GM19395 (cell line): ENCODE measurements at regions not wholly inside any gene's neighbourhood (a gene's known extent, or its start where the extent isn't known, plus 50 kb on each side); places are given as distances from the start of the nearest gene placed in this dataset.

Source experiments
- ATAC-seq: cut with Tn5 transposase; IDR thresholded peaks from one replicate; pipeline ENCODE4 v1.9.1; 2021; ENCODE audit warnings: mild to moderate bottlenecking, moderate library complexity; ENCODE audit not compliant: unreplicated experiment

DNA sequence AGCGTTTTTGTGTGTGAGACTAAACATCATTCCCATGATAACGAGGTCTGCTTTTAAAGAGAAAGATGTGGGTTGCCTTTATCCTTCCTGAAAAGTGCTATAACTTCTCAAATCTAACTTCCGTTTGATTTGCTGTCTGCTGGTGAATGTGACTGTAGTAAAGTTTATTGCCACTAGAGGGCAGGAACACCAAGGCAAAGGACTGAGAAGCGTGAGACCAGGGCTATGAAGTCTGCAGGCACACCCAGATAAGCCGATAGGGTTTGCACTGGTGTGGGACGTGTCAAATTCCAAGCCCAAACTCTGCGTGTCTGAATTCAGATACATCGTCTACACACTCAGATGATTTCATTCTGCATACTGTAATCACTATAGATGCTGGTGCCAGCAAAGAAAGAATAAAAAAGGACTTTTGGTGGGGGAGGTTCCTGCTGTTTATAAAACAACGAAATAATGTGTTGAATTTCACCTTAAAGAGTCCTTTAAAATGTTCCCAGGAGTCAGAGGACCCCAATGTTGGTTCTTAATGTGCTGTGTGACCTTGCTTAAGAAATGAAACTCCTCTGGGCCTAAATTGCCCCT, 87.2 kb downstream of the PTTG1 start:
- peak; percentile 78 for ATAC-seq

DNA sequence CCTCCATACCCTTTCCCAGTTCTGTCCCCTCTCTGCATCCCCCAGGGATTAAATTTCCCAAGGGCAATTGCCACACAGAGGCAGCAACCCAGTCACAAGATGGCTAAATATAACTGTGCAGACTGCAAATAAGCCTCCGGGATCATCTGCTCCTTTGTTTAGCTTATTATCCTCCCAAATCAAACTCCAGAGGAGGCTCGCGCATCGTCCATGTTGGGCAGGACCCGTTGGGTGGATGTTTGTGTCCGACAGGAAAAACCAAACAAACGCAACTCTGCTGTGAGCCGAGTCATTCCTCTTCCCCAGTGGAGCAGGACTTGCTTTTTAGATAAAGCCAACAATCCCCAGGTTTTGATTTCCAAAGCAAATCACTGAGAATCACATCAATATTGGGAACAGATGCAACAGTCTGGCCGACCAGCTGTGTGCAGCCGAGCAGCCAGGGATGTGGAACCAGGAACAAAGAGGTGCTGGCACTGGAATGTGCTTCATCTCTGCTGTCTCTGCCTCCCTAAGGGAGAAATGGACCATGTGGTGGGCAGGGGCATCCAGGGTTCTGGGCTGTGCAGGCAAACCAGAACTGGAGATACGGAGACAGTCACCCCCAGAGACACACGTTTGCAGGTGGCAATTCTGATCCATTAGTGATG, 89.8 kb downstream of the PTTG1 start:
- ATAC-seq = no peak
